ENCODE measurements at regions not wholly inside any gene's neighbourhood (a gene's known extent, or its start where the extent isn't known, plus 50 kb on each side); places are given as distances from the start of the nearest gene placed in this dataset.
"Not testable (repeated sequence)": the region's sequence is repeated elsewhere in the genome, so short reads cannot be mapped to it uniquely, and the experiment has no call there.

DNA sequence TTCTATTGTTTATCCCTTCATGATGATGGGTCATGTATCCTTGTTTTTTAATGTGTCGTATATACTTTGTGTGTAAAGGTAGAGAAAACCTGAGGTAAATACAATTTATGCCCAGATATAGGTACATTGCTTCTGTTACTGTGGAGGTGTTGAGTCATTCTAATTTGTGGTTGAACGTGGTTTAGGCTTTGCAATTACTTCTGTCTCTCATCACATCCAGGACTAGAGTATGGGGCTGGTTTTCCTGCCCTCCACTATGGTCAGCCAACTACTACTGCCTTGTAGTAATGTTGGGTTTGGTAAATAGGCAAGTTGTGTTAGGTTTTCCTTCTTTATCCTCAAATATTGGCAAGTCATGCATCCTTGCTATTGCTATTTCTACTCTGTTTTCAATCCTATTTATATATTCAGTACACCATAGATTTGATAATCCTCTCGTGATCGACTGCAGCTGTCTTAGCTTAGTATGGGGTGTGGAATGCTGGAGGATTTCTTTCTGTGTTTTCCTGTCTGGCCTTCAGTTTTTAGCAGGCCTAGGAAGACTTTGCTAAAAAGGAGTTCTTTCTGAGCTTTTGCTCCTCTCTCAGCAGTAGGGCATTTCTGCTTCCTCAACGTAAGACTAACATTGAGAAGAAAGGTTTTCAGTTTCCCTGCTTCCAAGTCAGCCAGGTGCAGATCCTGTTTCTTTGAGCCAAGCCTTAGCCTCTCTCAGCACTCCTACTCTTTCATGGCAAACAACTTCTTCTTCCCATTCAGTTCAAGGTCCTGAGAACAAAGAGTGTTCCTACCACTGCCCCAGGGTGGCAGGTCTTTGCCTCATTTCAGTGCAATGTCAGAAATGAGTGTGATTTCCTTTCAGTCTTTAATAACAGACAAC, 844.4 kb upstream of the CDH18 start:
- no peak for DNase-seq (ENCODE audit: low spot score)

- not testable (repeated sequence) for DNase-seq (ENCODE audit: low spot score)
Measured at GRCh38 chr5:20825951-20826350, 838.0 kb upstream of the CDH18 start.

DNA sequence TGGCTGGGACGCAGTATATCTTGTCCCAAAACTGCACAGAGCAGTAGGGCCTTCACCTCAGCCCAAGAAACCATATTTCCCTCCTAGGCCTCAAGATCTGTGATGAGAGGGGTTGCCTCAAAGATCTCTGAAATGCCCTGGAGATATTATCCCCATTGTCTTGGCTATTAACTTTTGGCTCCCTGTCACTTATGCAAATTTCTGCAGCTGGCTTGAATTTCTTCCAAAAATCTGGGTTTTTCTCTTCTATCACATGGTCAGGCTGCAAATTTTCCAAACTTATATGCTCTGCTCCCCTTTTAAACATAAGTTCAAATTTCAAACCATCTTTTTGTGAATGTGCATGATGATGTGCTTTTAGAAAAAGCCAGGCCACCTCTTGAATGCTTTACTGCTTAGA, 809.2 kb upstream of the CDH18 start:
- DNase-seq (ENCODE audit: low spot score) = not testable (repeated sequence)

DNA sequence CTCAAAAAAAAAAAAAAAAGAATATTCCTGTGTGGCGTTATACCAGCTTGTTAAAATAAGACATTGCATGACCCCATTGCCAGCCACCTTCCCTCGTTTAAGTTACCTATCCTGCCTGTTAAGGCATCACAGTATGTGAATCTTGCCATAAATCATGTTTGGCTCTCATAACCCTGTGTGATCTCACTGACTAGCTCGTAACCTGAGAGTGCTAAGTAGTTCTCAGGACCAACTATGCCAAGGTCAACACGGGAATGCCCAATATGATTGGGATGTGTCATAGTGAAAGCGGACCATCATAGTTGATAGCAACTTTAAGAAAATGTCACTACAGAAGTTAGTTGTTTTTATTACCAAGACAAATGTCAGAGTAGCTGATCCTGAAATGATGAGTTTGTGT, 796.8 kb upstream of the CDH18 start:
- DNase-seq (ENCODE audit: low spot score) = not testable (repeated sequence)

GRCh38 chr5:20783484-20783883, 795.5 kb upstream of the CDH18 start:
- DNase-seq (ENCODE audit: low spot score) = not testable (repeated sequence)

DNA sequence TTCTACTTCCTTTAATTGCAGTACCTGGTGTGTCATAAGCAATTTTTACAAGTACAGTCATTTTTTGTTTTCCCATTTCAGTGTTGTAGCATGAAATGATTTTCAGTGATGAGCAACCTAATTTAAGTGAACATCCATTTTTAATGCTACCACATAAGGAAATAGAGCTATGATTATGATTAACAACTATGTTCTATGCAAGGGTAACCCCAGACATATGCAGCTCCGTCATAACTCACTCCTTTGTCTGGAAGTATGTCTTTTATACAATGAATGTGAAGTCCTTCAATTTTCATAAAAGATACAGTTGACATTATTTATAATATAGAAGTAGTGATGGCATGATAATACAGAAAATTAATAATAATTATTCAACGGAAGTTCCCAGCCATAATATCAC, 783.3 kb upstream of the CDH18 start:
- not testable (repeated sequence) for DNase-seq (ENCODE audit: low spot score)

- not testable (repeated sequence) for DNase-seq (ENCODE audit: low spot score)
Measured at GRCh38 chr5:20765074-20765473, 777.1 kb upstream of the CDH18 start.

- DNase-seq (ENCODE audit: low spot score) = not testable (repeated sequence)
Measured at GRCh38 chr5:20759459-20759858, 771.5 kb upstream of the CDH18 start.

DNA sequence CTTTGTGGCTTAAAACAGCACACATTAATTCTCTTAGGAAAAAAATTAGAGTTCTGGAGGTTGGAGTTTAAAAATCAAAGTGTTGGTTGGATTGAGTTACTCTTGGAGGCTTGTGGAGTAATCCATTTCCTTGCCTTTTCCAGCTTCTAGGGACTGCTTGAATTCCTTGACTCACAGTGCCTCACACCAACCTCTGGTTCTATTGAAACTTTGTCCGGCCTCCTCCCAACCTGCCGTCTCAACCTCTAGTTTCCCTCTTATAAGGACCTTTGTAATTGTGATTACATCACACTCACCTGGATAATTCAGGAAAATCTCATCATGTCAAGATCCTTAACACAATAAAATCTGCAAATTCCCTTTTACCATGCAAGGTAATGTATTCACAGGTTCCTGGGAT, 764.2 kb upstream of the CDH18 start:
- DNase-seq (ENCODE audit: low spot score) = not testable (repeated sequence)

DNA sequence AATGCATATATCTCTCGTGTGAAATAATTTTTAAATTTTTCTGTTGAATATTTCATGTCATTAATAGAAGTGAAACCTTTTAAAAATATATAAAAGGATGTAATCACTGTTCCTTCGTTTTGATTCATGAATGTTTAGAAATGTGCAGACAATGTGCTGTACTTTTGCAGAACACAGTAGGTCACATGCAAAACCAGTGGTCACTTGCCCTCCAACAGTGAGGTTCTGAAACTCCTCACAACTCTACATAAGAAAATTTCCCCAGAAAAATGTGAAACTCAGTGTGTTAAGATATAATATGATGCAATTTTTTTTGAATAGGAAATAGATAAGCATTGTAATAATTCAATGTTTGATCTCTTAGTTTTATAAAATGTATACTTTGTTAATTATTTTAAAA, 747.7 kb upstream of the CDH18 start:
- not testable (repeated sequence) for DNase-seq (ENCODE audit: low spot score)

GRCh38 chr5:20732223-20732622, 744.2 kb upstream of the CDH18 start:
- DNase-seq (ENCODE audit: low spot score) = not testable (repeated sequence)

DNA sequence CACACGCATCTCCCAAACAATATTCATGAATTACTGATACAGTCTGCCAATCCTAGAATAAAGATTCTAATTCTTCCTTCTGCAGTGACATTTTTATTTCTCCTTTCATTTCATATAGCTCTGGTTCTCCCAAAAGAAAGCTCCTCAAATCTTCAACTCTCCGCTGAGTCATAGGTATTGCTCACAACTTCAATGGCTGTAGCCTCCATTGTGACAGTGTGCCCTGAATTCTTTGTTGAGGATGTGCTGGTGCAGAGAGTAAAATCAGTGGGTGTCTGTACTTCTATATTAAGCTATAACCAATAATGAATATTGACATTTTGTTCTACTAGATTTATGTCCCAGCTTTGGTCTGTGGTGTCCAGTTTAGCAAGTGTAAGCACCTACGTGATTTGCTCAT, 733.3 kb upstream of the CDH18 start:
- not testable (repeated sequence) for DNase-seq (ENCODE audit: low spot score)

- not testable (repeated sequence) for DNase-seq (ENCODE audit: low spot score)
Measured at GRCh38 chr5:20711520-20712155, 723.6 kb upstream of the CDH18 start.

DNA sequence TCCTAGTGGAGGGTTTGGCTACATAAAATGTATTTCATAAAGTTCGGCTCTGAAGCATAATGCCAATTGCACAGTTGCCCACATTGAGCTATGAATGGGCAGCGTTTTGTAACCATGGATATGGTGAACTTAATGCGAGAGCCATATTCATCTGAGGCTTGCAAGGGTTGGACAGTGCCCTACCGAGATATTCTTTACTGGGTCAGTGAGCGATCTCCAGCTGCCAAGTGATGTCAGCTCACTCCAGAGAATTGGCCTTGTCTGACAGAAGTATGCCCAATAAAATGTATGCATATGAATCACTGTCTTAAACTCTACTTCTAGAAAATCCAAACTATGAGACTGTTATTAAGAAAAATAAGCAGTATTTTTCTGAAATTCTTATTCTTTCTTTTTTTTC, 719.6 kb upstream of the CDH18 start:
- DNase-seq (ENCODE audit: low spot score) = not testable (repeated sequence)

- no peak for DNase-seq (ENCODE audit: low spot score)
Measured at GRCh38 chr5:20694121-20694520, 706.1 kb upstream of the CDH18 start.

GRCh38 chr5:20692913-20693312, 704.9 kb upstream of the CDH18 start:
- no peak for DNase-seq (ENCODE audit: low spot score)

DNA sequence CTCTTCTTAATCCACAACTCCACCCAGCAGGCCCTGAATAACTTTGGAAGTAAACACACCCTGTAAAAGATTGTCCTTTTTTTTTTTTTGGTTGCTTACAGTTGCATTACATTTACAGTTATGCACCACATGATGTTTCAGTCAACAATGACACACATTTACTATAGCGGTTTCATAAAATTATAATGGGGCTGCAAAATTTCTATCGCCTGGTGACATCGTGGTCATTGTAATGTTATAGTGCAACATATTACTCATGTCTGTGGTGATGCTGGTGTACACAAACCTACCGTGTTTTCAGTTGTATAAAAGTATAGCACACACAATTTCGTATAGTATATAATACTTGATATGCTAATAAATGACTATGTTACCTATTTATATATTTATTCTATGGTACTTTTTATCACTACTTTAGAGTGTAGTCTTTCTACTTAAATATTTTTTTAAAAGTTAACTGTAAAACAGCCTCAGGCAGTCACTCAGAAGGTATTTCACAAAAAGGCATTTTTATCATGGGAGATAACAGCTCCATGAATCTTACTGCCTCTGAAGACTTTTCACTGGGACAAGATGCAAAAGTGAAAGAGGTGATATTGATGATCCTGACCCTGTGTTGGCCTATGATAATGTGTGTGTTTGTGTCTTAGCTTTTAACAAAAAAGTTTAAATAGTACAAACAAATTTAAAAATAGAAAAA, 695.4 kb upstream of the CDH18 start:
- no peak for DNase-seq (ENCODE audit: low spot score)

- no peak for DNase-seq (ENCODE audit: low spot score)
Measured at GRCh38 chr5:20680718-20681302, 692.8 kb upstream of the CDH18 start.

DNA sequence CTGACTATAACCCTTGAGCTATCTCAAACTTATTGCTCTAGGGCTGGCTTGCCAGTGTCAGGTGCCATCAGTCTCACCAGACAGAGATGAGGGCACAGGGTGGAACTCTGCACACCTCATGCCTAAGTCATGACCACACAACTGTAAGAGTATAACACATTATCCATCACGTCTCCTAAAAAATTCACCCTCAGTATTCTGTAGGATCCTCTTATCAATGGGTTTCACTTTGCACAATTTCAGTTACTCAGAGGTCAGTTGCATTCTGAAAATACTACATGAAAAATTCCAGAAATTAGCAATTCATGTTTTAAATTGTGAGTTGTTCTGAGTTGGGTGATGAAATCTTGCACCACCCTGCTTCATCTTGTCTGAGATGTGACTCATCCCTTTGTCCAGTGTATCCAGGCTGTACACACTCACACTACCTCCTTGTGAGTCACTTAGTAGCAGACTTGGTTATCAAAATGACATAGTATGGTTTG, 690.9 kb upstream of the CDH18 start:
- DNase-seq (ENCODE audit: low spot score) = no peak

- DNase-seq (ENCODE audit: low spot score) = no peak
Measured at GRCh38 chr5:20678386-20678785, 690.4 kb upstream of the CDH18 start.

DNA sequence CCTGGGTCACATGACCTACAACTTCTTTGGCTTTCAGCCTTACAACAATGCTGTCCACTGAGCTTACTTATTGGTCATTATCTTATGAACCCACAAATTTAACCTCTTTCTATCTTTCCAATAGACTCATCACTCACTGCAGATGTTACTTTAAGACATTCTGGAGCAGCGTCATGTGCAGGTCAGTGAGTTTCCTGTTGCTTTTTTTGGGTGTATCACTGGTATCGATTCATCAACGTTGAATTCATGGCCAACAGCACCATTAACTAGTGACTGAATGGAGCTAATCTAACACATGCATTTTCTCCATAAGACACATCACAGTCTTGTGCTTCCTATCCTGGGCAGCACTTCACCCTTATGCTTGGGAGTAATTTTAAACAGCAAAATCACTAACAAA, 672.6 kb upstream of the CDH18 start:
- DNase-seq (ENCODE audit: low spot score) = no peak

- DNase-seq (ENCODE audit: low spot score) = no peak
Measured at GRCh38 chr5:20656262-20656661, 668.3 kb upstream of the CDH18 start.
